ENCODE measurements at regions not wholly inside any gene's neighbourhood (a gene's known extent, or its start where the extent isn't known, plus 50 kb on each side); places are given as distances from the start of the nearest gene placed in this dataset.

DNA sequence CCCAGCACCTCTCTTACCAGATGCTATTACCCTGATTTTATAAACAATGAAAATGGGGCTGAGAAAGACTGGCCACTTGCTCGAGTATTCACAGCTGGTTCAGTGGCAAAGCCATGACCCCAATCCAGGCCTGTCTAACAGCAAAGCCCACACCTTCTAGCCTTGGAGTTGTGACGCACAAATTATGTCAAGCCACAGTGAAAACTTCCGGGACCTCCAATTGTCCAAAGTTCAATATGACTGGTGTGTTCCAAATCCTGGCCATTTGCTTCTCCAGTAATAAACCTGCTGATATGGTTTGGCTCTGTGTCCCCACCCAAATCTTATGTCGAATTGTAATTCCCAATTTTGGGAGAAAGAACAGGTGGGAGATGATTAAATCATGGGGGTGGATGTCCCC is 64.7 kb upstream of the RIOK3 start:
- DNase-seq, result no peak

DNA sequence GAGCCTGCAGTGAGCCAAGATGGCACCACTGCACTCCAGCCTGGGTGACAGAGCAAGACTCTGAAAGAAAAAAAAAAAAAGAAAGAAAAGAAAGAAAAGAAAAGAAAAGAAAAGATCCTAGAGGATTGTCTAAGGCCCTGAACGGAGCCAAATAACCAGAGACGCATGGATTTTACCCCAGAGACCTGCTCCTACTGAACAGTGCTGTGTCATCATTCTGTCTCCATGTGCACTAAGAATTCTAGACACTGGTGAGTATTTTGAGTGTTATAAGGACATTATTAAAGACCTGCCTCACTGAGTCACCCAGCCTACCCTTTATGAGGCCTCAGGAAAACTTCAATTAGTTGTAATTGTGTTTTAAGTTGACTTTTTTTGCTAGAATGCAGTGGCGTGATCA is 61.9 kb upstream of the RIOK3 start:
- peak; percentile 32 for DNase-seq

DNA sequence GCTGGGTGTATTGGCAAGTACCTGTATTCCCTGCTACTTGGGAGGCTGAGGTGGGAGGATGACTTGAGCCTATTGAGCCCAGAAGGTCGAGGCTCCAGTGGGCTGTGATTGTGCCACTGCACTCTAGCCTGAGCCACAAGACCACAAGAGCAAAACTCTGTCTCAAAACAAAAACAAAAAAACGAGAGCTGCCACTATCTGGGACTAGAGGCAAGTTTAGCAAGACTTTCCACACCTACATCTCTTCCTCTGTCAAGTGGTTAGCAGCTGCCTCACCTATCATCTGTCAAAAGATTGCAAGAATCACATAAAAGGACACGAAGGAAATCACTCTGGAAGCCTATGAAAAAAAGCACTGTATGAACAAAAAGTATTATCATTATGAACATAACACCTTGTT is 55.2 kb upstream of the RIOK3 start:
- no peak for DNase-seq

DNA sequence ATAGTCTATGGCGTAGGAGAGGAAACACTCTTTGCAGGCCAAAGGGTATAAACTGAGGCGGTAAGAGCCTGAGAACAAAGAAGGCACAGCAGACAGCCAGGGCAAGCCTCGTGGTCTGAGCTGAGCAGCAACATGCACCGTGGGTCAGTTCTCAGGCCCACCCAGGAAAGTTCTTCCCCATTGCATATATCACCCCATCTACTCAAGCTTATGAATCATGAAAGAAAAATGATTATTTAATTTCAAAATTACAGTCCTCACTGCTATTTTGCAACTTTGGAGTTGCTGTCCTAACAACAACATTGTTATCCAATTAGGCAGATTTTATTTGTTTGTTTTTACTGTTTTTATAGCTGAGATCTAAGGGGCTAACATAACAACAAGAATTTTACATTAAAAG is 54.7 kb upstream of the RIOK3 start:
- DNase-seq, result no peak

DNA sequence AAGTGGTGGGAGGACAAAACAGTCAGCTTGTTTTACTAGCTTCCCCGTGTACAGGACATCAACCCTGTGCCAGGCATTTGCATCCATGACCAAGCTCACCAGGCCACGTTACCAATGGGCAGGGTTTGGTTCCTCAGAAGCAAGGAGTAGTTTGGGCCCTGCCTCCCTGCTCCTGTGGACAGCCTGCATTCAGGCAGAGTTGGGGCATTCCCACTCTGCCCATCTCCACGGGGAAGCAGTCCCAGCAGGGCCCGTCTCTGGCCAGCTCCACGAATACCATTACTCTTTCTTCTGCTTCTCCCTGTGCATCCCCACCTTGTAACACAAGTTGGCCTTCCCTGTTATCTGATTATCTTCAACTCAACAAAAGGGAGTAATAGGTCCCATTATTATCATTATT is 54.0 kb upstream of the RIOK3 start:
- DNase-seq, result no peak

DNA sequence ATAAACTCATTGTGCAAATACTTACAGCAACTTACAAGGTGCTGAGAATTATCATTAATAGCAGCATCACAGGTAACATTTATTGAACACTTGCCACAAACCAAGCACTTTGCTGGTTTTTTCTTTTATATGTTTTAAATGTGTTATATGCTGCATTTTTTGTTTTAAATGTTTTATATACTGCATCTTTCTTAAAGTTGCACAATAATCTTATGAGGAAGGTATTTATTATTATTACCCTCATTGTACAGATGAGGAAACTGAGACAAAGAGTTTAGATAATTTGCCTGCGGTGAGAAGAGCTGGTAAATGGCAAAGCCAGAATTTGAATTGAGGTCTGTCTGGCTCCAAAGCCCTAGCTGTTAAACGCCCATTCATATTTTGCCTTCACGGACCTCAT is 52.2 kb upstream of the RIOK3 start:
- DNase-seq, result no peak

DNA sequence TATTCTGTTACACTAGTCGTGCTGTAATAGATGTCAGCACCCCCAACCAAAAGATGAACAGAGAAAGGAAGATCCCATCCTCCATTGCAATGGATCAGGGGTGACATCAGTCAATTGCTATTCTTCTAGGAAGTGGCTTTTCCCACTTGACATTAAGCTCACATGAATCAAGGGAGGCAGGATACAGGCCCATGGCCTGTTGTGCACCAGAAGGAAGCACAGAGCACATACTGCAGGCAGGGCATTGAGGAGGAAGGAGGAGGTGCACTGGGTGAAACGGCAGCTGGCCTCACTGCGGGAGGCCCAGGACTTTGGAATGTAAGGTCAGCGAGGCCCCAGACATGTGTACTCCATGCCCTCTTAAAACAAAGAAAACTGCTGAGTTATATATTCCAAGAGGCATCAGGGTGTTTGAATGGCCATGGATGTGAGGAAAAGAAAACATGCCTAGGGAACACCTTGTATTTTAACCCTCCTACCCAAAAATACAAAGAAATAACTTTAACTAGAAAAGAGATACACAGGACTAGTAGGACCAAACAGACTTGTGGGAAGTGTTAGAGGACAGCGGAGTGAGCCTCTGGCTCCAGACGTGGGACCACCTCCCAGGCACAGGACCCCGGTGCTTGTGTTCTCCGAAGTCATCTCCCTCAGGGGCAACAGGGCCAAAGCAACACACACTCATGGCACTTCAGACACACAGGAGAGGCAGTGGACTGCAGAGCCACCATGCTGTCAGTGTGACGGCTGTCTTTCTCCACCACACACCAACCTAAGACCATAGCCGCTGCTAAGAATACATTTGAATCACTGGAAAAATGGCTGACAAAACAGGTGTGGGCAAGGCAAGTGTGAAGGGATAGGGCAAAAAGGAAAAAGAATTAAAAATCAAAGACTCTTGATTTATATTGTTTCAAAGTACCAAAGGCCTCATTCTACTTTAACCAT is 51.4 kb upstream of the RIOK3 start:
- DNase-seq, result peak; percentile 78

All from fibroblast of skin of right biceps (primary cell).